DND-41 (cell line): ENCODE measurements at regions not wholly inside any gene's neighbourhood (a gene's known extent, or its start where the extent isn't known, plus 50 kb on each side); places are given as distances from the start of the nearest gene placed in this dataset.

Source experiments
- ATAC-seq: fragments of 200-7000 bp; cut with Tn5 transposase; 3 replicates; pipeline ENCODE4 v1.9.1; 2021; ENCODE audit warnings: low read depth; ENCODE audit not compliant: insufficient read depth
- DNase-seq: peaks from one replicate; pipeline ENCODE4 v3.0.0-alpha.2; 2020
- H2AFZ ChIP-seq: 2 replicates; pipeline ENCODE4 v1.6.0; 2012; ENCODE audit warnings: low read depth, low read length
- H3K27ac ChIP-seq: 2 replicates; pipeline ENCODE4 v1.5.1; 2012; ENCODE audit warnings: low read length, inconsistent platforms
- H3K27me3 ChIP-seq: fragments of 200-600 bp; sonication (generic); 2 replicates; pipeline ENCODE4 v1.6.0; 2012; ENCODE audit warnings: low read length, mild to moderate bottlenecking, inconsistent platforms; ENCODE audit not compliant: insufficient read depth, poor library complexity
- H3K36me3 ChIP-seq: 2 replicates; pipeline ENCODE4 v1.5.1; 2012; ENCODE audit warnings: low read length, inconsistent platforms; ENCODE audit not compliant: insufficient read depth
- H3K4me1 ChIP-seq: 2 replicates; pipeline ENCODE4 v1.5.1; 2012; ENCODE audit warnings: mild to moderate bottlenecking, low read length; ENCODE audit not compliant: insufficient read depth
- H3K4me2 ChIP-seq: 2 replicates; pipeline ENCODE4 v1.6.0; 2012; ENCODE audit warnings: mild to moderate bottlenecking, moderate library complexity, low read length, inconsistent platforms; ENCODE audit not compliant: insufficient read depth
- H3K4me3 ChIP-seq, 2 experiments: fragments of 200-600 bp in 1 of 2; shearing (Covaris generic) in 1 of 2; 2 replicates each; pipeline ENCODE4 v1.5.1; 2012 to 2016; ENCODE audit warnings: inconsistent platforms in 2 of 2, low read length in 2 of 2, mild to moderate bottlenecking in 2 of 2, low read depth in 1 of 2, moderate library complexity in 1 of 2
- H3K79me2 ChIP-seq: 2 replicates; pipeline ENCODE4 v1.6.0; 2012; ENCODE audit warnings: low read length, inconsistent platforms; ENCODE audit not compliant: insufficient read depth
- H3K9ac ChIP-seq: 2 replicates; pipeline ENCODE4 v1.6.0; 2012; ENCODE audit warnings: low read depth, mild to moderate bottlenecking, inconsistent platforms, low read length, moderate library complexity
- H3K9me3 ChIP-seq: 2 replicates; pipeline ENCODE4 v1.5.1; 2012; ENCODE audit warnings: low read length, moderate library complexity, mild to moderate bottlenecking, inconsistent platforms; ENCODE audit not compliant: insufficient read depth, severe bottlenecking
- H4K20me1 ChIP-seq: 2 replicates; pipeline ENCODE4 v1.6.0; 2012; ENCODE audit warnings: low read length; ENCODE audit not compliant: insufficient read depth
- CTCF ChIP-seq: IDR thresholded peaks from 2 replicates; pipeline ENCODE4 v1.5.1; 2012; ENCODE audit warnings: borderline replicate concordance, low read length, moderate library complexity, mild to moderate bottlenecking; ENCODE audit not compliant: poor library complexity, severe bottlenecking; ENCODE audit errors: extremely low read depth
- EZH2 ChIP-seq: IDR thresholded peaks from 3 replicates; pipeline ENCODE4 v1.6.1; 2012; ENCODE audit warnings: borderline replicate concordance, low read depth, mild to moderate bottlenecking, moderate library complexity, low read length, inconsistent platforms; ENCODE audit not compliant: severe bottlenecking

GRCh38 chr15:62832231-62832630 lies 210.3 kb upstream of the TPM1 start:
- Histone ChIP-seq H3K4me1 (0 out of 2 replicates have a peak, but pooled peaks cover 2% of the 10 kb centered on the region), H3K79me2 (no peaks in the 10 kb centered on the region), H3K27ac (no peak overlapping the region), H3K27me3 (no peaks in the 10 kb centered on the region), H3K4me2 (no peak overlapping the region), H3K36me3 (no peaks in the 10 kb centered on the region), H3K9me3 (no peaks in the 10 kb centered on the region), H2AFZ (no peak overlapping the region), H3K9ac (no peak overlapping the region), H3K4me3 (no peak overlapping the region), H4K20me1 (no peaks in the 10 kb centered on the region)
- TF ChIP-seq EZH2 (no peak), CTCF (no peak)
- ATAC-seq (no peak), DNase-seq (no peak)

GRCh38 chr15:62833646-62834045 lies 208.9 kb upstream of the TPM1 start:
- Histone ChIP-seq H3K27me3 (no peaks in the 10 kb centered on the region), H3K9me3 (no peaks in the 10 kb centered on the region), H3K4me2 (no peak overlapping the region), H3K79me2 (no peaks in the 10 kb centered on the region), H4K20me1 (no peaks in the 10 kb centered on the region), H3K9ac (no peak overlapping the region), H3K27ac (no peak overlapping the region), H3K4me3 (no peak overlapping the region), H3K36me3 (no peaks in the 10 kb centered on the region), H2AFZ (no peak overlapping the region), H3K4me1 (0 out of 2 replicates have a peak, but pooled peaks cover 2% of the 10 kb centered on the region)
- ATAC-seq (no peak), DNase-seq (no peak)
- no peak for TF ChIP-seq CTCF
- TF ChIP-seq EZH2: no peak

GRCh38 chr15:62834686-62835329 lies 207.7 kb upstream of the TPM1 start:
- Histone ChIP-seq H3K9ac (no peak overlapping the region), H2AFZ (no peak overlapping the region), H3K27me3 (no peaks in the 10 kb centered on the region), H3K9me3 (no peaks in the 10 kb centered on the region), H3K4me1 (0 out of 2 replicates have a peak, but pooled peaks cover 2% of the 10 kb centered on the region), H3K4me2 (no peak overlapping the region), H3K79me2 (no peaks in the 10 kb centered on the region), H3K4me3 (no peak overlapping the region), H3K27ac (no peak overlapping the region), H4K20me1 (no peaks in the 10 kb centered on the region), H3K36me3 (no peaks in the 10 kb centered on the region)
- DNase-seq (no peak), ATAC-seq (no peak)
- TF ChIP-seq EZH2: no peak
- TF ChIP-seq CTCF: no peak

GRCh38 chr15:62835351-62835750 lies 207.2 kb upstream of the TPM1 start:
- H3K36me3 ChIP-seq: no peaks in the 10 kb centered on the region
- H3K4me3 ChIP-seq: no peak overlapping the region
- H3K4me2 ChIP-seq: no peak overlapping the region
- no peak for TF ChIP-seq CTCF
- TF ChIP-seq EZH2: no peak
- no peak overlapping the region for H3K9ac ChIP-seq
- H3K27me3 ChIP-seq: no peaks in the 10 kb centered on the region
- no peak overlapping the region for H2AFZ ChIP-seq
- 0 out of 2 replicates have a peak, but pooled peaks cover 2% of the 10 kb centered on the region for H3K4me1 ChIP-seq
- no peaks in the 10 kb centered on the region for H3K9me3 ChIP-seq
- DNase-seq (no peak), ATAC-seq (no peak)
- no peak overlapping the region for H3K27ac ChIP-seq
- H3K79me2 ChIP-seq: no peaks in the 10 kb centered on the region
- no peaks in the 10 kb centered on the region for H4K20me1 ChIP-seq
